H1 (cell line): ENCODE measurements at regions not wholly inside any gene's neighbourhood (a gene's known extent, or its start where the extent isn't known, plus 50 kb on each side); places are given as distances from the start of the nearest gene placed in this dataset.

ENCODE experiments used
- CTCF ChIA-PET: fragments of 300-600 bp; sonication (Branson Sonifier 250); formaldehyde crosslinking; loops from one replicate; lab custom pipeline; 2021; ENCODE audit not compliant: partially characterized antibody; lab: Charles Lee
- POLR2A ChIA-PET: fragments of 300-600 bp; sonication (Branson Sonifier 250); formaldehyde crosslinking; loops from one replicate; lab custom pipeline; 2021; ENCODE audit warnings: inconsistent platforms; ENCODE audit not compliant: partially characterized antibody; lab: Charles Lee
- DNase-seq, 2 experiments: peaks; one replicate each; pipeline versions ENCODE4 v3.0.0 to v3.0.0-alpha.2; 2010 to 2022; ENCODE audit warnings: low spot score in 2 of 2, low read depth in 1 of 2, mixed read lengths in 1 of 2
- FAIRE-seq: peaks from 2 replicates; lab custom pipeline; 2011; peaks lifted over from hg19 to GRCh38; lab: Jason Lieb, UNC
- H2AFZ ChIP-seq: 2 replicates; pipeline ENCODE4 v1.8.1; 2012; ENCODE audit warnings: low read length, inconsistent platforms
- H2AK5ac ChIP-seq: 2 replicates; pipeline ENCODE4 v1.6.1; 2013; ENCODE audit warnings: low read depth, low read length
- H2BK120ac ChIP-seq: replicated peaks from 2 replicates; pipeline ENCODE3; 2013; ENCODE audit warnings: low read depth, low read length, inconsistent platforms
- H2BK12ac ChIP-seq: 2 replicates; pipeline ENCODE4 v1.6.1; 2013; ENCODE audit warnings: low read depth, low read length
- H2BK15ac ChIP-seq: 2 replicates; pipeline ENCODE4 v1.6.1; 2013; ENCODE audit warnings: low read length
- H2BK20ac ChIP-seq: 2 replicates; pipeline ENCODE4 v1.6.1; 2013; ENCODE audit warnings: low read length
- H2BK5ac ChIP-seq: 2 replicates; pipeline ENCODE4 v1.6.1; 2013; ENCODE audit warnings: low read depth, low read length
- H3K14ac ChIP-seq: 2 replicates; pipeline ENCODE4 v1.6.1; 2013; ENCODE audit warnings: inconsistent platforms; ENCODE audit not compliant: insufficient read length
- H3K18ac ChIP-seq: 2 replicates; pipeline ENCODE4 v1.6.1; 2013; ENCODE audit warnings: low read length; ENCODE audit errors: extremely low read depth
- H3K23ac ChIP-seq: 2 replicates; pipeline ENCODE4 v1.6.1; 2013; ENCODE audit warnings: inconsistent platforms; ENCODE audit not compliant: insufficient read length
- H3K23me2 ChIP-seq: 2 replicates; pipeline ENCODE4 v1.6.1; 2013; ENCODE audit warnings: low read depth, low read length
- H3K27ac ChIP-seq: 2 replicates; pipeline ENCODE4 v1.6.1; 2011; ENCODE audit warnings: low read depth, low read length, inconsistent platforms
- H3K27me3 ChIP-seq, 4 experiments: replicated peaks in 1 of 4; 1 replicate in 1 of 4; 2 replicates in 3 of 4; pipeline versions ENCODE4 v1.6.1 to v1.8.1; 2011 to 2013; ENCODE audit warnings: low read length in 3 of 4, mild to moderate bottlenecking in 3 of 4, inconsistent platforms in 2 of 4, mixed read lengths in 2 of 4, moderate library complexity in 1 of 4; ENCODE audit not compliant: control insufficient read depth in 3 of 4, insufficient read depth in 3 of 4; ENCODE audit errors: extremely low read depth in 1 of 4
- H3K36me3 ChIP-seq, 4 experiments: 2 replicates each; pipeline versions ENCODE4 v1.6.1 to v1.8.1; 2011 to 2013; ENCODE audit warnings: mild to moderate bottlenecking in 4 of 4, low read length in 3 of 4, moderate library complexity in 2 of 4, control low read depth in 1 of 4, inconsistent platforms in 1 of 4; ENCODE audit not compliant: insufficient read depth in 4 of 4, control insufficient read depth in 2 of 4
- H3K4ac ChIP-seq: replicated peaks from 2 replicates; pipeline ENCODE3; 2013; ENCODE audit warnings: low read length, low read depth, mixed read lengths, inconsistent platforms; ENCODE audit not compliant: insufficient read length
- H3K4me1 ChIP-seq, 4 experiments: replicated peaks in 1 of 4; 1 replicate in 1 of 4; 2 replicates in 3 of 4; pipeline versions ENCODE4 v1.6.1 to v1.8.1; 2011 to 2013; ENCODE audit warnings: low read length in 3 of 4, inconsistent platforms in 2 of 4, mixed read lengths in 1 of 4; ENCODE audit not compliant: insufficient read depth in 4 of 4, control insufficient read depth in 3 of 4
- H3K4me2 ChIP-seq, 2 experiments: 2 replicates each; pipeline versions ENCODE4 v1.6.1 to v1.8.1; 2011 to 2013; ENCODE audit warnings: low read depth in 2 of 2, low read length in 2 of 2, control low read depth in 1 of 2, inconsistent platforms in 1 of 2, mild to moderate bottlenecking in 1 of 2; ENCODE audit not compliant: insufficient read depth in 1 of 2
- H3K4me3 ChIP-seq, 4 experiments: fragments of 200-600, 300-600 bp in 1 of 4; sonication (generic), shearing (Covaris generic), sonication (Bioruptor Twin) in 1 of 4; 2 replicates each; pipeline versions ENCODE4 v1.5.1 to v1.8.1; 2011 to 2016; ENCODE audit warnings: low read length in 4 of 4, low read depth in 3 of 4, control low read depth in 2 of 4, inconsistent platforms in 2 of 4, mild to moderate bottlenecking in 2 of 4, mixed read lengths in 1 of 4, moderate library complexity in 1 of 4; ENCODE audit not compliant: insufficient read depth in 2 of 4; ENCODE audit errors: extremely low read depth in 1 of 4
- H3K56ac ChIP-seq: replicated peaks from 2 replicates; pipeline ENCODE3; 2013; ENCODE audit warnings: low read depth, mild to moderate bottlenecking, mixed read lengths, low read length, inconsistent platforms; ENCODE audit not compliant: insufficient read length
- H3K79me1 ChIP-seq: 2 replicates; pipeline ENCODE4 v1.6.1; 2013; ENCODE audit warnings: low read depth, low read length, control low read depth
- H3K79me2 ChIP-seq, 2 experiments: 2 replicates each; pipeline versions ENCODE4 v1.6.1 to v1.8.1; 2012 to 2013; ENCODE audit warnings: low read length in 2 of 2, mild to moderate bottlenecking in 2 of 2, inconsistent platforms in 1 of 2; ENCODE audit not compliant: insufficient read depth in 2 of 2, control insufficient read depth in 1 of 2
- H3K9ac ChIP-seq, 4 experiments: replicated peaks in 1 of 4; 1 replicate in 1 of 4; 2 replicates in 3 of 4; pipeline versions ENCODE4 v1.6.1 to v1.8.1; 2011 to 2013; ENCODE audit warnings: low read depth in 3 of 4, low read length in 3 of 4, control low read depth in 2 of 4, mild to moderate bottlenecking in 2 of 4, moderate library complexity in 2 of 4, inconsistent platforms in 1 of 4; ENCODE audit errors: extremely low read depth in 1 of 4
- H3K9me3 ChIP-seq, 2 experiments: 2 replicates each; pipeline versions ENCODE4 v1.6.1 to v1.8.1; 2012 to 2013; ENCODE audit warnings: mild to moderate bottlenecking in 2 of 2, moderate library complexity in 2 of 2, control low read depth in 1 of 2, inconsistent platforms in 1 of 2, low read depth in 1 of 2, low read length in 1 of 2, mixed read lengths in 1 of 2; ENCODE audit not compliant: insufficient read depth in 2 of 2
- H4K20me1 ChIP-seq, 2 experiments: replicated peaks in 1 of 2; 2 replicates each; pipeline versions ENCODE3 to v1.8.1; 2011 to 2013; ENCODE audit warnings: inconsistent platforms in 2 of 2, low read length in 2 of 2, mild to moderate bottlenecking in 1 of 2; ENCODE audit not compliant: insufficient read depth in 2 of 2, control insufficient read depth in 1 of 2
- H4K5ac ChIP-seq: 2 replicates; pipeline ENCODE4 v1.6.1; 2013; ENCODE audit warnings: low read length, low read depth, mixed read lengths, inconsistent platforms; ENCODE audit not compliant: insufficient read length
- H4K8ac ChIP-seq: 2 replicates; pipeline ENCODE4 v1.8.0; 2013; ENCODE audit warnings: mild to moderate bottlenecking, moderate library complexity, low read length, inconsistent platforms; ENCODE audit not compliant: insufficient read depth; ENCODE audit errors: extremely low read depth
- H4K91ac ChIP-seq: replicated peaks from 2 replicates; pipeline ENCODE3; 2013; ENCODE audit warnings: low read length, mixed read lengths, inconsistent platforms; ENCODE audit not compliant: insufficient read length
- CBX5 ChIP-seq: fragments of 300-800, 300-1000 bp; sonication (generic); IDR thresholded peaks from 2 replicates; pipeline ENCODE4 v1.7.1; 2016; ENCODE audit warnings: antibody characterized with exemption, low read length, low read depth
- CHD1 ChIP-seq: IDR thresholded peaks from 2 replicates; pipeline ENCODE4 v1.6.1; 2012; ENCODE audit warnings: low read depth, low read length, improper control_type of control experiment
- EP300 ChIP-seq, 2 experiments: IDR thresholded peaks; 1 replicate in 1 of 2; 2 replicates in 1 of 2; pipeline ENCODE4 v1.6.1; 2011 to 2012; ENCODE audit warnings: low read depth in 2 of 2, low read length in 2 of 2, mild to moderate bottlenecking in 2 of 2, borderline replicate concordance in 1 of 2, inconsistent platforms in 1 of 2, moderate library complexity in 1 of 2
- FOSL1 ChIP-seq: IDR thresholded peaks from 2 replicates; pipeline ENCODE4 v1.6.1; 2011; ENCODE audit warnings: mild to moderate bottlenecking, low read depth, low read length, moderate library complexity; ENCODE audit not compliant: insufficient read depth
- JUN ChIP-seq: IDR thresholded peaks from 2 replicates; pipeline ENCODE4 v1.6.1; 2011; ENCODE audit warnings: low read depth, mild to moderate bottlenecking, improper control_type of control experiment, low read length
- NANOG ChIP-seq: IDR thresholded peaks from 2 replicates; pipeline ENCODE4 v1.6.1; 2011; ENCODE audit warnings: low read length, low read depth, mild to moderate bottlenecking, inconsistent platforms; ENCODE audit not compliant: insufficient read depth, poor library complexity, severe bottlenecking
- RXRA ChIP-seq: IDR thresholded peaks from 2 replicates; pipeline ENCODE4 v1.6.1; 2011; ENCODE audit warnings: low read depth, mild to moderate bottlenecking, low read length, moderate library complexity; ENCODE audit not compliant: insufficient read depth
- SAP30 ChIP-seq: fragments of 300-600 bp; sonication (generic); IDR thresholded peaks from 2 replicates; pipeline ENCODE4 v1.7.1; 2012; ENCODE audit warnings: low read length, moderate library complexity, mild to moderate bottlenecking, inconsistent platforms; ENCODE audit not compliant: insufficient read depth, insufficient replicate concordance
- SIRT6 ChIP-seq: IDR thresholded peaks from one replicate; pipeline ENCODE4 v1.7.1; 2012; ENCODE audit warnings: low read length, inconsistent platforms
- SIX5 ChIP-seq: IDR thresholded peaks from 2 replicates; pipeline ENCODE4 v1.6.1; 2011; ENCODE audit warnings: mild to moderate bottlenecking, low read depth, low read length
- SP1 ChIP-seq: IDR thresholded peaks from 2 replicates; pipeline ENCODE4 v1.6.1; 2011; ENCODE audit warnings: low read depth, low read length
- YY1 ChIP-seq: IDR thresholded peaks from 2 replicates; pipeline ENCODE4 v1.6.1; 2011; ENCODE audit warnings: low read depth, mild to moderate bottlenecking, low read length
- WGBS, 2 experiments: shearing (Covaris generic) in 1 of 2; methylation state at CpG; one replicate each; pipeline versions ENCODE4 v1.1.6 to v1.1.7; 2013 to 2015; ENCODE audit warnings: low lambda C conversion rate in 2 of 2, mixed read lengths in 2 of 2, inconsistent platforms in 1 of 2, low coverage in 1 of 2, missing lambda C conversion rate in 1 of 2; ENCODE audit not compliant: insufficient replicate concordance in 2 of 2, insufficient coverage in 1 of 2, insufficient read length in 1 of 2; ENCODE audit errors: extremely low coverage in 1 of 2, missing lambda C conversion rate in 1 of 2; 5-methylcytosine and 5-hydroxymethylcytosine counted together

DNA sequence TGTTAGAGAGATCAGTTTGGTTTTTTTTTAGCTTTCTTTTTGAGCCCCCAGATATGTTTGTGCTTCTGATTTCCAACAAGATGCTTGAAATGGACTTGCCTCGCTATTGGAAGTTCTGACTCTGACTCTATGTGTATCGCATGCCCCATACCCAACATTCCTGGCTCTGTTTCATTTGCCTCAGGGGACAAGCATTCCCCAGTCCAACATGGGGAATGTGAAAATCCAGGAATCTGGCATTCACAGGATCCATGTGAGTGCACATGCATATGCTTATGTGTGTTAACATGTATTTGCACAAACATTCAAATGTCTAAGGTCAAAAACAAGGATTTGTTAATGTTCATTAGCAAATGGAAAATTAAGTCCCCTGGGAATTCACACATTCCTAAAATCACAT, 233.9 kb downstream of the TLR4 start:
- no peak overlapping the region for H3K9ac ChIP-seq
- H3K23me2 ChIP-seq, result no peaks in the 10 kb centered on the region
- H3K23ac ChIP-seq, result no peak overlapping the region
- H3K56ac ChIP-seq, result no peak overlapping the region
- no peak overlapping the region for H3K14ac ChIP-seq
- no peaks in the 10 kb centered on the region for H3K9me3 ChIP-seq
- H4K5ac ChIP-seq, result no peak overlapping the region
- no peaks in the 10 kb centered on the region for H3K79me1 ChIP-seq
- no peak overlapping the region for H3K4ac ChIP-seq
- no peak for DNase-seq
- H4K20me1 ChIP-seq, result no peaks in the 10 kb centered on the region
- no peak overlapping the region for H2BK5ac ChIP-seq
- 90% methylated on average over 2 of the region's 2 CpGs; no CpG with 5 or more reads in 1 of the 2 experiments for WGBS, 2 experiments
- no peak overlapping the region for H2BK12ac ChIP-seq
- H4K91ac ChIP-seq, result no peak overlapping the region
- H4K8ac ChIP-seq, result no peak overlapping the region
- no peak overlapping the region for H3K4me3 ChIP-seq
- no peak overlapping the region for H2BK15ac ChIP-seq
- no peaks in the 10 kb centered on the region for H3K4me1 ChIP-seq
- H3K36me3 ChIP-seq, result no peaks in the 10 kb centered on the region
- no peak overlapping the region for H3K18ac ChIP-seq
- H2AFZ ChIP-seq, result no peak overlapping the region
- H2AK5ac ChIP-seq, result no peak overlapping the region
- no peak overlapping the region for H2BK120ac ChIP-seq
- H3K79me2 ChIP-seq, result no peaks in the 10 kb centered on the region
- no peak overlapping the region for H2BK20ac ChIP-seq
- no peaks in the 10 kb centered on the region for H3K27me3 ChIP-seq
- no peak overlapping the region for H3K4me2 ChIP-seq
- no peak for FAIRE-seq
- TF ChIP-seq EP300 (IDR thresholded peaks at IDR 0.05; ENCODE audit: borderline replicate concordance in 1 of 2, low read depth in 2 of 2, low read length in 2 of 2) (no peak), NANOG (no peak), RXRA (no peak), SIX5 (no peak), JUN (no peak), CHD1 (no peak), SP1 (no peak), SIRT6 (no peak), SAP30 (no peak), FOSL1 (no peak), CBX5 (no peak), YY1 (no peak)
- ChIA-PET POLR2A (no interaction called here), CTCF (interaction anchor here (0.6 to 3.2 kb wide), 2 partner anchors 11 to 1194 kb away, joined by 3 to 15 read pairs; no protein-coding TSS in a partner anchor)
- no peak overlapping the region for H3K27ac ChIP-seq
